NOMO-1 (cell line): ENCODE measurements at regions not wholly inside any gene's neighbourhood (a gene's known extent, or its start where the extent isn't known, plus 50 kb on each side); places are given as distances from the start of the nearest gene placed in this dataset.
"Not testable (repeated sequence)": the region's sequence is repeated elsewhere in the genome, so short reads cannot be mapped to it uniquely, and the experiment has no call there.

Experiments
- DNase-seq, 2 experiments: peaks; one replicate each; lab custom pipeline; 2025; ENCODE audit not compliant: unreplicated experiment in 2 of 2; lab: John Stamatoyannopoulos, UW

- no peak for DNase-seq
Measured at GRCh38 chr1:67482733-67483482, 52.7 kb upstream of the SERBP1 start.

- no peak for DNase-seq
Measured at GRCh38 chr1:67484492-67484891, 54.3 kb upstream of the SERBP1 start.

- DNase-seq: no peak
Measured at GRCh38 chr1:67485046-67485811, 55.0 kb upstream of the SERBP1 start.

DNA sequence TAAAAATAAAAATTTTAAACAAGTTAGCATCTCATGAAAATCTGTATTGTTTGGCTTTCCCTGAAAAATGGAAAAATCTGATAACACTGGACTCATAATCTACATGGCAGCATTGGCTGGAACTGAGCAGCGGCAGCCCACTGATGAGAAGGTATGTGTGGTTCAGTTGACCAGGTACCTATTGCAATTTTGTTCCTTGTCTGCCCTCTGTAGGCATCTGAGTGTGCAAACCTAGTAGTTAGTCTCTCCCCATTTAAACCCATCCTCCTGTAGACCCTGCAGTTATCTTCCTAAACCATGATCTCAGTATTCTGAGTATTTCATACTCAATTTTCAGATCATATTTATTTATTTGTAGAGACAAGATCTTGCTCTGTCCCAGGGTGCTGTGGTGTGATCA lies 59.4 kb upstream of the SERBP1 start:
- DNase-seq: peak in 1 of 2 experiments; percentile 6

- DNase-seq: no peak
Measured at GRCh38 chr1:67491280-67491679, 61.1 kb upstream of the SERBP1 start.

DNA sequence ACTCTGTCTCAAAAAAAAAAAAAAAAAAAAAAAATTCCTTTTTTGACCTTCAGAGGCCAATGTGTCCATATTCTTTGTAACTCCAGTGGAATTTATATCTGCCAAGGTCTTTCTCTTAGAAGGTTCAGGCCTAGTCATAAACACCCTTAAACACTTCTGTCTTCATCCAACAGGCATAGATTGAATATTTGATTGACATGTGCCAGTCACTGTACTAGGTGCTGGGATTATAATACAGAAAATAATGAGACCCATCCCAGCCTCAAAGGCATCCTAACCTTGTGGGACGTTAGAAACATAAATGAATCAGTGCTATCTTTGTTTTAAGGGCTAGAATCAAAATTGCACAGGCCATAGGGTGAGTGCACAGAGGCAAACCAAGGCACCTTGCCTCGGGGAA lies 62.9 kb upstream of the SERBP1 start:
- DNase-seq: no peak

DNA sequence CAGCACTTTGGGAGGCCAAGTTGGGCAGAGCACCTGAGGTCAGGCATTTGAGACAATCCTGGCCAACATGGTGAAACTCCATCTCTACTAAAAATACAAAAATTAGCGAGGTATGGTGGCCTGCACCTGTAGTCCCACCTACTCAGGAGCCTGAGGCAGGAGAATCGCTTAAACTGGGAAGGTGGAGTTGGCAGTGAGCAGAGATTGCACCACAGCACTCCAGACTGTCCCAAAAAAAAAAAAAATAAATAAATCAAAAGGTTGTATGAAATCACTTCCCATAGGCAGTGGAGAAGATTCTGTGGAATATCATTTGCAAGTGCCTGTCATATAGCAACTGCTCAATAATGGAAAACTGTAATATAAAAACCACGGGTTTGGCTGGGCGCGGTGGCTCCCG lies 65.1 kb upstream of the SERBP1 start:
- no peak for DNase-seq

DNA sequence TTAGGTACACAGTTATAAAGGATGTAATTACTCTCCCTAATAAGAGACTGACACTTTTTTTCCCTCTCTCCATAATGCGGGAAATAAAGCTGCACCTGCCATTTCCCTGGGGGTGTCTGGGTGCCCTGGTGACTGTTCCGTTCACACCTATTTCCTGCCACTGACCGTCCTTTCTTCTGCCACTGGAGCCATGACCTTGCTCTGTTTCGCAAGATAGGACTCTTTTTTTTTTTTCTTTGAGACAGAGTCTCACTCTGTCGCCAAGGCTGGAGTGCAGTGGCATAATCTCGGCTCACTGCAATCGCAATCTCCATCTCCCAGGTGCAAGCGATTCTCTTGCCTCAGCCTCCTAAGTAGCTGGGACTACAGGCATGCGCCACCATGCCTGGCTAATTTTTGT lies 66.1 kb upstream of the SERBP1 start:
- DNase-seq: no peak

- peak; percentile 76 to 80 for DNase-seq
Measured at GRCh38 chr1:67500413-67500959, 70.3 kb upstream of the SERBP1 start.

GRCh38 chr1:67503974-67504373 lies 73.8 kb upstream of the SERBP1 start:
- no peak for DNase-seq

- not testable (repeated sequence) for DNase-seq
Measured at GRCh38 chr1:67513392-67514294, 83.4 kb upstream of the SERBP1 start.

DNA sequence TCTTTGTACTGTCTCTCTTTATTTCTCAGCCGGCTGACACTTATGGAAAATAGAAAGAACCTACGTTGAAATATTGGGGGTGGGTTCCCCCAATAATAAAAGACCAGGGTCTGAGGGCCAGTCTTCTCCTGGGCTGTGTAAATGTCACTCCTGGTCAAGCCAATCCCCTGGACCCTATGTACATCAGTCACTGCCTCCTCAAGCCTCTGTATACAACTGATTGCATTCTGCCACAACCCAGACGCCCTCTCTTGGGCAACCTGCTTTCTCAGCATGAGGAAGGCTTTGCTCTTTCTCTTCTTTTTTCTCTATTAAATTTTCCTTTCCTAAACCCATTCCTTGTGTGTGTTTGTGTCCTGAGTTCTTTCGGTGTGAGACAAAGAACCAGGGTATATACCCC lies 84.1 kb upstream of the SERBP1 start:
- no peak for DNase-seq

GRCh38 chr1:67514786-67515185 lies 84.6 kb upstream of the SERBP1 start:
- no peak for DNase-seq

GRCh38 chr1:67515324-67516080 lies 85.3 kb upstream of the SERBP1 start:
- no peak for DNase-seq

DNA sequence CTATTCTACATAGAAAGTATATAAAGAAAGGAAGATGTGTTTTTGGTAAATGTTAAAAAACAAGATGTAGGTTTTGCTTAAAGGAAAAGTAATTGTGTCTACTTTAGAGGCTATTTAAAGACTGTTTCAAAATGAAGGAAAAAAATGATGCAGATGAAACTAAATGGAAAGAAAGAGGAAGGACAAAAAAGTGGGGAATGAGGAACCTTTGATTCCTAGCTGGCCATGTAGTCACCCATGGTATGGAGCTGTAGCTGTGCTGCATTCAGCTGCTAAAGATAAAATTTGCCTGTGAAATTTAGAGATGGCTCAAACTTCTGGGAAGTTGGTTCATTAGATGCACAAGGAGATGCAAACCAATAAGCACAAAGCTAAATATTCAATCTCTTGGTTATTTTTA lies 86.8 kb upstream of the SERBP1 start:
- no peak for DNase-seq

DNA sequence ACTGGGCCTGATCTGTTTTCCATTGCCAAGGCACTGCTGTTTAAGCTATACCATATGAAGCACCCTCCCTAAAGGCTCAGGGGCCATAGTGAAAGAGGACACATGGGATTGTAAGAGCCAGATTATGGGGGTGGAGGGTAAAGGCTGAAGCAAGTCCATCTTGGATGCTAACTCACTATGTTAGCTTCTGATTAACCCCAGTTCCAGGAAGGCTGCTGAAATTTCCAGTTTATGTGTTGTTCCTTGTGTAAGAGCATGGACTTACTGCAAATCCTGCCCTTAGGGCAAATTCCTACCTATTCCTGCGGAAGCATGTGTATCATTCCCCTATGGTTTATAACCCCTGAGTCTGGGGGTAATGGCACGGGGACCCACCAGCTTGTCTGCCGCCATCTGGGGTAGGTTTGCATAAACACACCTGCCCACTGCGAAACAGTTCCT lies 91.8 kb upstream of the SERBP1 start:
- no peak for DNase-seq

DNA sequence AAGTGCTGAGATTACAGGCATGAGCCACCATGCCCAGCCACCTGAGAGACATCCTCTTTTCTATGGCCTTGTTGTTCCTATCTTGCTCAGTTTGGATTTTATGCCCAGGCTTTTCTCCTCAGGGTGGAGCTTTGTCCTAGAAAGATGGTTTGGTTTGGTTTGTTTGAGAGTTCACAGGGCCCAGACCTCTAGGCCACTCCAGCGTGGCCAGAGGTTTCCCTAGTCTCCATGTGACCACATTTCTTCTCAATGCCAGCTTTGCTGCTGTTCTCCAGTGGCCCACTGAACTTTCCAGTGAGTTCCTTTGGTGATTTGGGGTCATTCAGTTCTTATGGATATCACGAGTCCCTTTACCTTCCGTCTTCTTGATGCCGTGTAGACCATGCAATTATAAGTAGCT lies 92.6 kb upstream of the SERBP1 start:
- no peak for DNase-seq

DNA sequence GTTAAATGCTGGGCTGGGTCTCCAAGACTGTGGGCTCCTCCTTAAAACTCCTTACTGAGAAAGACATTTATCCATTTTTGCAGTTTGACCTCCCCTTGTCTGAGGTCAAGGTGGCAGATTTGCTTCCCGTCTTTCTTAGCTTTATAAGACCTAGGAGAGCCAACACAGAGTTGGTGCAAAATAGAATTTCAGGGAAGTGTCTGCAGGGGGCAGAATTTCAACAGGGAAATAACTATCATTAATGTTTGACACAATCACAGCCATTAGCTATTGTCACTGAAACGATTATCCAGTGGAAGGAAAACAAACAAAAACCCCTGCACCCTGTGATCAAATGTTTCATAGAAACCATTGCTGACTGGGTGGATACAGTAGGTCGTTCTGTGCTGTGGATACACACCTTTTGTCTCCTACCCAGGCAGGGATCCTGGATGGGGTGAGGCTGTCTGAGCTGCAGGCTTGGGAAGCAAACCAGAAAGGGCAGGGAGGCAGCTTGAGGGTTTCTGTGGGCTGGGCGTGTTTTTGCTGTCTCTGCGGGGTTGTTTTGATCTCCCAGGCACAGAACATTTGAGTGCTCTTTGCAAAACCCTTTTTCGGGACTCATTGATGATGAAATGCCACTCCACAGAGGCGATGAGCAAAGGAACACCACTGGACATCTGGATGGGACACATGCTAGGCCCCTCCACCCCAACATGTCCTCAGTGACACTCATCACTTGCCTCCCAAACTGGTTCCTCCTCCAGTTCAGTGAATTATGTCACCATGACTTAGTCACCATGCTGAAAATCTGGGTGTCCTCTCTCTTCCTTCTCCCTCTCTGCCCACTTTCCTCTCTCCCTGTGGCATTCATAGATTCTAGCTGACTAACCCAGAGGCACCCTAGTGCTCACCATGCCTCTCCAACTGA lies 94.2 kb upstream of the SERBP1 start:
- DNase-seq: no peak

DNA sequence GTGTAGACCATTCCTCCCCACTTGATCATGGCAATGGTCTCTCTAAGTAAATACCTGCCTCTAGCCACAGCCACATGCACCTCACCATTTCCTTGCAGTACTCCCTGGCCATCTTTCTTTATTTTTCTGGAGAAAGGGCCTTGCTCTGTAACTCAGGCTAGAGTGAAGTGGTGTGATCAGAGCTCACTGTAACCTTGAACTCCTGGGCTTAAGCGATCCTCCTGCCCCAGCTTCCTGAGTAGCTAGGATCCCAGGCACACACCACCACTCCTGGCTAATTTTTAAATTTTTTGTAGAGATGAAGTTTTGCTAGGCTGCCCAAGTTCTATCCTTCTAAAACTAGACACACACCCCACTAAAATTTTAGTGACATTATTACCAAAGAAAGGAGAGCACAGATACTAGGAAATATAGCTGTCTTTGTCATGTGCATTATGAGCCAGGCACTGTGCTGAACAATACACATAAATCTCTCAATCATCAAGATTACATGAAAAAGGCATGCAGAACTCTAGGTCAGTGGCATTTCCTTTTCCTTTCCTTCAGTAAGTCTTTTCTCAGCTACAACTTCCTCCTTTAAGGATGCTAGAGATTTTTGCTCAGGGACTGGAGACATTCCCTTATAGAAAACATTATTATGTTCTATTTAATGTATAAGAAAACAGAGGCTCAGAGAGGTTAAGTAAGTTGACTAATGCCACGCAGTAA lies 95.0 kb upstream of the SERBP1 start:
- DNase-seq: no peak
